Endodermal cell (in vitro differentiated cells): ENCODE measurements at regions not wholly inside any gene's neighbourhood (a gene's known extent, or its start where the extent isn't known, plus 50 kb on each side); places are given as distances from the start of the nearest gene placed in this dataset.

ENCODE experiments used
- DNase-seq: peaks from one replicate; pipeline ENCODE4 v3.0.0-alpha.2; 2017
- H3K27ac ChIP-seq: 2 replicates; pipeline ENCODE4 v1.5.1; 2013; ENCODE audit warnings: mild to moderate bottlenecking, low read depth, low read length, moderate library complexity
- H3K27me3 ChIP-seq: 2 replicates; pipeline ENCODE4 v1.6.1; 2013; ENCODE audit warnings: mild to moderate bottlenecking, low read length, moderate library complexity; ENCODE audit not compliant: insufficient read depth, control insufficient read depth, poor library complexity, severe bottlenecking
- H3K36me3 ChIP-seq: 2 replicates; pipeline ENCODE4 v1.7.0; 2013; ENCODE audit warnings: mild to moderate bottlenecking, low read length, moderate library complexity; ENCODE audit not compliant: control insufficient read depth, insufficient read depth
- H3K4me1 ChIP-seq: one replicate; pipeline ENCODE4 v1.7.0; 2013; ENCODE audit warnings: low read length; ENCODE audit not compliant: control insufficient read depth, insufficient read depth
- H3K4me3 ChIP-seq: 2 replicates; pipeline ENCODE4 v1.5.1; 2013; ENCODE audit warnings: mild to moderate bottlenecking, low read length, moderate library complexity
- H3K9ac ChIP-seq: 2 replicates; pipeline ENCODE4 v1.6.1; 2013; ENCODE audit warnings: mild to moderate bottlenecking, low read length, moderate library complexity; ENCODE audit not compliant: poor library complexity, severe bottlenecking; ENCODE audit errors: extremely low read depth
- H3K9me3 ChIP-seq: 2 replicates; pipeline ENCODE4 v1.6.1; 2013; ENCODE audit warnings: mild to moderate bottlenecking, low read length, moderate library complexity; ENCODE audit not compliant: control insufficient read depth
- H3K27ac Mint-ChIP-seq: 2 replicates; pipeline ENCODE4 v1.8.0; 2020; ENCODE audit warnings: mixed read lengths
- H3K27me3 Mint-ChIP-seq: 2 replicates; pipeline ENCODE4 v1.8.0; 2021; ENCODE audit warnings: mild to moderate bottlenecking, mixed read lengths; ENCODE audit not compliant: insufficient read depth
- H3K36me3 Mint-ChIP-seq: 2 replicates; pipeline ENCODE4 v1.8.0; 2020; ENCODE audit warnings: low read depth, mixed read lengths
- H3K4me1 Mint-ChIP-seq: 2 replicates; pipeline ENCODE4 v1.8.0; 2020; ENCODE audit warnings: mixed read lengths
- H3K4me3 Mint-ChIP-seq: 2 replicates; pipeline ENCODE4 v1.8.0; 2020; ENCODE audit warnings: mild to moderate bottlenecking, moderate library complexity, mixed read lengths
- H3K9me3 Mint-ChIP-seq: 2 replicates; pipeline ENCODE4 v1.8.0; 2020; ENCODE audit warnings: mild to moderate bottlenecking, mixed read lengths
- CTCF ChIP-seq: fragments of 200-600 bp; sonication (generic); conservative IDR thresholded peaks from 2 replicates; pipeline ENCODE4 v1.5.0; 2021; ENCODE audit warnings: antibody characterized with exemption, mild to moderate bottlenecking
- WGBS, 2 experiments: methylation state at CpG; one replicate each; pipeline versions ENCODE4 v1.1.5 to v1.1.7; 2013; ENCODE audit warnings: missing lambda C conversion rate in 2 of 2, mixed read lengths in 1 of 2; ENCODE audit not compliant: insufficient coverage in 1 of 2, insufficient read length in 1 of 2; 5-methylcytosine and 5-hydroxymethylcytosine counted together

- Mint-ChIP-seq H3K4me1 (peaks cover 5% of the 10 kb centered on the region), H3K4me3 (no peak overlapping the region), H3K27ac (no peak overlapping the region), H3K9me3 (no peaks in the 10 kb centered on the region), H3K36me3 (no peaks in the 10 kb centered on the region), H3K27me3 (peaks cover 55% of the 10 kb centered on the region)
- Histone ChIP-seq H3K9ac (no peak overlapping the region), H3K36me3 (no peaks in the 10 kb centered on the region), H3K27me3 (peaks cover 62% of the 10 kb centered on the region), H3K9me3 (no peaks in the 10 kb centered on the region), H3K4me1 (no peaks in the 10 kb centered on the region), H3K27ac (no peak overlapping the region), H3K4me3 (no peak overlapping the region)
- TF ChIP-seq CTCF: no peak
- no CpG with 5 or more reads among the region's 1 CpG for WGBS, 2 experiments
- DNase-seq: no peak
These were observed 314.0 kb upstream of the CDIN1 start for GRCh38 chr15:36265422-36265821.

GRCh38 chr15:36271048-36271447 is 308.4 kb upstream of the CDIN1 start:
- H3K4me3 Mint-ChIP-seq: no peak overlapping the region
- peaks cover 99% of the 10 kb centered on the region for H3K27me3 ChIP-seq
- H3K27ac ChIP-seq: no peak overlapping the region
- no peak overlapping the region for H3K4me3 ChIP-seq
- 5 to 7% methylated on average over 5 of the region's 5 CpGs for WGBS, 2 experiments
- no peak for TF ChIP-seq CTCF
- H3K27me3 Mint-ChIP-seq: peaks cover 94% of the 10 kb centered on the region
- H3K9ac ChIP-seq: no peak overlapping the region
- DNase-seq: peak; percentile 85
- H3K9me3 Mint-ChIP-seq: no peaks in the 10 kb centered on the region
- H3K9me3 ChIP-seq: peaks cover 5% of the 10 kb centered on the region
- no peak overlapping the region for H3K27ac Mint-ChIP-seq
- peaks cover 19% of the 10 kb centered on the region for H3K4me1 Mint-ChIP-seq
- H3K36me3 ChIP-seq: no peaks in the 10 kb centered on the region
- H3K4me1 ChIP-seq: no peaks in the 10 kb centered on the region
- no peaks in the 10 kb centered on the region for H3K36me3 Mint-ChIP-seq

GRCh38 chr15:36275656-36276055 is 303.8 kb upstream of the CDIN1 start:
- Histone ChIP-seq H3K36me3 (no peaks in the 10 kb centered on the region), H3K27me3 (peaks cover 53% of the 10 kb centered on the region), H3K4me1 (no peaks in the 10 kb centered on the region), H3K27ac (no peak overlapping the region), H3K9ac (no peak overlapping the region), H3K4me3 (no peak overlapping the region), H3K9me3 (peaks cover 38% of the 10 kb centered on the region)
- Mint-ChIP-seq H3K9me3 (peaks cover 37% of the 10 kb centered on the region), H3K4me3 (no peak overlapping the region), H3K27ac (no peak overlapping the region), H3K36me3 (peaks cover 4% of the 10 kb centered on the region), H3K4me1 (peaks cover 15% of the 10 kb centered on the region), H3K27me3 (peaks cover 78% of the 10 kb centered on the region)
- TF ChIP-seq CTCF: no peak
- WGBS, 2 experiments: 93% methylated on average over 1 of the region's 2 CpGs; no CpG with 5 or more reads in 1 of the 2 experiments
- DNase-seq: no peak
